ENCODE measurements at regions not wholly inside any gene's neighbourhood (a gene's known extent, or its start where the extent isn't known, plus 50 kb on each side); places are given as distances from the start of the nearest gene placed in this dataset.
"Not testable (repeated sequence)": the region's sequence is repeated elsewhere in the genome, so short reads cannot be mapped to it uniquely, and the experiment has no call there.

GRCh38 chr22:11298126-11298893, 4229.7 kb upstream of the OR11H1 start:
- not testable (repeated sequence) for TF ChIP-seq SP1 (IDR thresholded peaks at IDR 0.05); ATF3 (IDR thresholded peaks at IDR 0.05); CTCF (IDR thresholded peaks at IDR 0.05; ENCODE audit: low read depth, low read length, missing input control); YY1 (IDR thresholded peaks at IDR 0.05); MAX (IDR thresholded peaks at IDR 0.05)

Measured in liver (tissue), 3 donors.